Kidney epithelial cell (primary cell): ENCODE measurements at regions not wholly inside any gene's neighbourhood (a gene's known extent, or its start where the extent isn't known, plus 50 kb on each side); places are given as distances from the start of the nearest gene placed in this dataset.

Experiments used
- DNase-seq: peaks from one replicate; pipeline ENCODE4 v3.0.0-alpha.2; 2010; ENCODE audit warnings: low read depth
- H3K27me3 ChIP-seq: 2 replicates; pipeline ENCODE4 v1.6.0; 2011; ENCODE audit warnings: low read length; ENCODE audit not compliant: control insufficient read depth, insufficient read depth
- H3K36me3 ChIP-seq: 2 replicates; pipeline ENCODE4 v1.5.1; 2011; ENCODE audit warnings: low read length; ENCODE audit not compliant: control insufficient read depth, insufficient read depth
- H3K4me3 ChIP-seq: 2 replicates; pipeline ENCODE4 v1.5.1; 2011; ENCODE audit warnings: low read depth, mild to moderate bottlenecking, control low read depth, low read length
- CTCF ChIP-seq: IDR thresholded peaks from 2 replicates; pipeline ENCODE4 v1.5.1; 2011; ENCODE audit warnings: mild to moderate bottlenecking, moderate library complexity, low read length, control low read depth, inconsistent platforms; ENCODE audit not compliant: insufficient read depth, poor library complexity, severe bottlenecking

GRCh38 chr5:54909911-54910870, 75.2 kb downstream of the ESM1 start:
- DNase-seq: no peak
- TF ChIP-seq CTCF: no peak
- peaks cover 3% of the 10 kb centered on the region for H3K27me3 ChIP-seq
- no peaks in the 10 kb centered on the region for H3K36me3 ChIP-seq
- H3K4me3 ChIP-seq: no peak overlapping the region

GRCh38 chr5:54908774-54909525, 76.4 kb downstream of the ESM1 start:
- Histone ChIP-seq H3K27me3 (peaks cover 3% of the 10 kb centered on the region), H3K36me3 (no peaks in the 10 kb centered on the region), H3K4me3 (no peak overlapping the region)
- no peak for DNase-seq
- TF ChIP-seq CTCF: no peak

GRCh38 chr5:54905942-54906537, 79.4 kb downstream of the ESM1 start:
- Histone ChIP-seq H3K4me3 (no peak overlapping the region), H3K27me3 (peaks cover 3% of the 10 kb centered on the region), H3K36me3 (no peaks in the 10 kb centered on the region)
- no peak for DNase-seq
- TF ChIP-seq CTCF: peak; percentile 81

- no peak for TF ChIP-seq CTCF
- DNase-seq: no peak
- no peaks in the 10 kb centered on the region for H3K36me3 ChIP-seq
- no peak overlapping the region for H3K4me3 ChIP-seq
- H3K27me3 ChIP-seq: peaks cover 3% of the 10 kb centered on the region
These were observed 80.1 kb downstream of the ESM1 start for GRCh38 chr5:54905246-54905795.

- DNase-seq: no peak
- Histone ChIP-seq H3K27me3 (peaks cover 4% of the 10 kb centered on the region), H3K36me3 (no peaks in the 10 kb centered on the region), H3K4me3 (no peak overlapping the region)
- TF ChIP-seq CTCF: peak; percentile 65
These were observed 81.0 kb downstream of the ESM1 start for GRCh38 chr5:54904425-54904824.
